ENCODE measurements at regions not wholly inside any gene's neighbourhood (a gene's known extent, or its start where the extent isn't known, plus 50 kb on each side); places are given as distances from the start of the nearest gene placed in this dataset.

DNA sequence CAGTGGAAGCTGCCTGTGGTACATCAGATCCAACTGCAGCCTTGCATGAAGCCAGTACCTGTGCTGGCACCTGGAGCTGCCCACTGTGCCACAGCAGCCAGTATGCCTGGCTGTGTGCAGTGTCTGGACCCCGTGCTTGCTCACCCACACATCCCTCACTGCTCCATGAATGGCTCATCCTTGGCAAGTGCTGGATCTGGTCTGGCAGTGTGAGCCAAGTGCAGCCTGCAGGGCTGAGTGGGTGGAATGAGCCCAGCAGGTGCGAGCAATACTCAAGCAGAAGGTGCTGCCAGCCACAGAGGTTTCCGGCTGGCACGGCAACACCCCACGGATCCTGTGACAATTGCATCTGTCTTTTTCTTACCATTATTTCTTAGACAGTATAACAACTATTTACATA is 488.2 kb upstream of the ROBO2 start:
- TF ChIP-seq, protein P1, sequence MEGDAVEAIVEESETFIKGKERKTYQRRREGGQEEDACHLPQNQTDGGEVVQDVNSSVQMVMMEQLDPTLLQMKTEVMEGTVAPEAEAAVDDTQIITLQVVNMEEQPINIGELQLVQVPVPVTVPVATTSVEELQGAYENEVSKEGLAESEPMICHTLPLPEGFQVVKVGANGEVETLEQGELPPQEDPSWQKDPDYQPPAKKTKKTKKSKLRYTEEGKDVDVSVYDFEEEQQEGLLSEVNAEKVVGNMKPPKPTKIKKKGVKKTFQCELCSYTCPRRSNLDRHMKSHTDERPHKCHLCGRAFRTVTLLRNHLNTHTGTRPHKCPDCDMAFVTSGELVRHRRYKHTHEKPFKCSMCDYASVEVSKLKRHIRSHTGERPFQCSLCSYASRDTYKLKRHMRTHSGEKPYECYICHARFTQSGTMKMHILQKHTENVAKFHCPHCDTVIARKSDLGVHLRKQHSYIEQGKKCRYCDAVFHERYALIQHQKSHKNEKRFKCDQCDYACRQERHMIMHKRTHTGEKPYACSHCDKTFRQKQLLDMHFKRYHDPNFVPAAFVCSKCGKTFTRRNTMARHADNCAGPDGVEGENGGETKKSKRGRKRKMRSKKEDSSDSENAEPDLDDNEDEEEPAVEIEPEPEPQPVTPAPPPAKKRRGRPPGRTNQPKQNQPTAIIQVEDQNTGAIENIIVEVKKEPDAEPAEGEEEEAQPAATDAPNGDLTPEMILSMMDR (IDR thresholded peaks at IDR 0.05) = no peak

DNA sequence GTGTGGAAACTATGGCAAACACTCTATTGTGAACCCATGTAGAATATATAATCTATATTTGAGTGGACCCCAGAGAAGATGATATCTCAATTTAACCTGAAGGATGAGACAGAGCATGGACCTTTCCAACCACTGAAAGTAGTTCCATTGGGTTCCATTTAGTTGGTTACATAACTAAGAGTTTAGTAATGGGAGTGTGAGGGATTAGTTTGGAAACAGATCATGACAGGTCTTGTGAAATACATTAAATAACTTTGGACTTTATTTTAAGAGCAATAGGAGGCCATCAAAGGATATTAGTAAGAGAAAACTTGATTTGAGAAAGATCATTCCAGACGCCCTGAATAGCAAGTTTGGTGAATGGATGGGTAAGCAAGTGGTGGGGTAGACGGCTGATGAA is 487.2 kb upstream of the ROBO2 start:
- TF ChIP-seq, protein P1 (IDR thresholded peaks at IDR 0.05) = no peak

DNA sequence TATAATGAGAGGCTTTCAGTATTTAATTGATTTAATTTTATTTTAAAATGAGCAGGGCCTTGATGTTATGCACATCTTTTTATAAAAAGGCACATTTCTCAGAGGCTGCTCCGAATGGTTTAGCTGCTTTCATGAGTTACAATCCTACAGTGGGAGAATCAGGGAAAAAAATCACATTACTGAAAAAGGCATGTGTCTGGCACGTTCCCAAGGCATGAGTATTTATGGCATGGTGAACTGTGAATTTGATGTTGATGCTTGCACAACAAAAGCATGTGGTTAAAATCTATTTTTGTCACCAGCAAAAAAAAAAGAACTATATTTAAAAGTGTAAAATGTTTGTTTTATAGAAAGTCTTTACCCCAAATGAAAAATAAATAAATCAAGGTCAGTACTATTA is 485.2 kb upstream of the ROBO2 start:
- TF ChIP-seq, protein P1 (IDR thresholded peaks at IDR 0.05) = no peak

DNA sequence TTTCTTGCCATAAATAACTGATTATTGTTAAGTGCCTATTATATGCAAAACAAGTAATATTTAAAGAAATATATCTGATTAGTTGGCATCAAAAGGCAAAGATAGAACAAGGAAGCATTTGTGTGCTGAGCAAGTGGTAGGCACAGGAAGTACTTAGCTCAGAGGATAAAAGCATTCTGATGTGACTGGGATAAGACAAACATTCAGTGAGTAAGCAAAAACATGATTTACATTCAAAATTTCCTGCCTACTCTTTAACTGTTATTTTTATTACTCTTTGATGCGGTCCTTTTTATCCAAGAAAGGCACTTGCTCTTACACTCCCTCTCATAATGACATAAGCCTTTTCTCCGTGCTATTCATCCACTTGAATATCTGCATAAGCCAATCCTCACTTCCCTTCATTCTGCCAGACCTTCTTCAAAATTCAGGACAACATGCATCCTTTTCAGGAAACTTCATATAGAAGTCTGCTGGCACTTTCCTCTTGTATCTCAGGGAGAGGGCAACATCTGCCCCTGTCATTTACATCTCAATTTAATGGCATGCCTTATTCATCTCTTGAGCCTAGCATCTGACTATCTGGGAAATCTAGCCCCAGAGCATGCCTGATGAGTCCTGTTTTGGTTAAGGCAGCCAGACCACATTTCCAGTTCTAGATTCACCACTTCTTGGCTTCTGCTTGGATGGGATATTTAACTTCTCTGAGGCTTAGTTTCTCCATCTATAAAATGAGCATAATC is 478.2 kb upstream of the ROBO2 start:
- TF ChIP-seq, protein P1 (IDR thresholded peaks at IDR 0.05) = no peak

DNA sequence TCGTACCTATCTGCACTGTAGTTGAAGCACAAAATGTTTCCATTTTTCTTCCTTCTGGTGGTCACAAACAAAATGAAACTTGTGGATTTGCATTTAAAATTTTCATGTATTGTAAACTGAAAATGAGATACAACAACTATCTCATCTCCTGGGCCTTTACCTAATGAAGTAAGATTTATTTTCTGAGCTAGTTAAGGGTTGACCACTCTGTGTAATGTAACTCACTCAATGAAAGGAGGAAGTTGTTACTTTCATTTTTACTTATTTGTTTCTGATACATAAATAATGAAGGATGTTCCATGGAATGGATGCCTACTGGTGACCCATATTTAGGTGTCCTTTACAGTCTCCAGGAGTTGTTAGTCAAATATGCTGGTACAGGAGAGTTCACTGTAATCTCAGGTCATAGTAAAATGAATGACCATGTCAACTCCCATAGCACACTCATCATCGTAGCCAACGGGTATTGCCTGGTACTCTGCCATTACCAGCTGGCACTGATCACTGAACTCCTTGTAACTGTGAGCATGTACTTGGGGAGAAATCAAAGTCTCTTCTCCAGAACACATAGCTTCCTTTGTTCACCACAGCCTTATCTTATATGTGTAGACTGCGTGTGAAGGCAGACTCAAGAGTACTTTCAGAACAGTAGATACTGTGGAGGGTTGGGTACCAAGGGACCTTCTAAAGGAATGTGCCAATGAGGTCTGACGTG is 474.2 kb upstream of the ROBO2 start:
- TF ChIP-seq, protein P1 (IDR thresholded peaks at IDR 0.05) = no peak

DNA sequence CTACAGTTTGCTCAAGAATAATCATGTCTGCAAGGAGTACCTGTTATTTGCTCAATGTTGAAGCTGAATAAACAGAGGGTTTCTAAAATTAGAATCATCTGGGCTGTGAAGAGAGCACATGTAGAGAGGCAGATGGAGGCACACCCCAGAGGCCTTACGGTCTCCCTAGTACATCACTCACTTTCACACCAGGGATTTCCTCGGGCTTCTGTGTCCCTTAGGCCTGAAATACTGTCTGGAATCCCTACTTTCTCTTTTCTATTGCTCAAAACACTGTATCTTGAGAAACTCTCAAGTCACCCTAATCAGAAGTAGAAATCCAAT is 473.7 kb upstream of the ROBO2 start:
- TF ChIP-seq, protein P1 (IDR thresholded peaks at IDR 0.05) = no peak

DNA sequence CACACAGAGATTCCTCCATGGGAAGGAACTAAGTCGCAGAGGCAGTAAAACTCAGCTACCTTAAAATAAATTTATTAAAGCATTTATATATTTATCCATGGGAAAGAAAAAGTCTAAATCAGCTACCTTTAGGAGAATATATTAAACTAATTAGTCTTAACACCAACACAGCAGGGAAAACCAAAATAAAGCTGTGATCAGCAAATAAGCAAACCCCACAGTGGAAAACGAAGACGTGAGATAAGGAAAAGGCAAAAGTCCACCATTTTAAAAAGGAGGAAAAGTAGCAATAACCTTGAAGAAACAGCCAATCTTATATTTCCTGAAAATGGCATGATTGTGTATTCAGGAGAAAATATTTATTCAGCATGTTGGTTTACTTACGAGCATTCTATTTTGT is 473.0 kb upstream of the ROBO2 start:
- TF ChIP-seq, protein P1 (IDR thresholded peaks at IDR 0.05) = no peak

All from LNCAP (cell line).